Upper lobe of left lung (tissue), 4 donors: ENCODE measurements at regions not wholly inside any gene's neighbourhood (a gene's known extent, or its start where the extent isn't known, plus 50 kb on each side); places are given as distances from the start of the nearest gene placed in this dataset.

ENCODE experiments used
- EP300 ChIP-seq, 4 donors: sonication (generic); formaldehyde crosslinking; IDR thresholded peaks; one replicate each; pipeline ENCODE4 v1.5.1; 2017; ENCODE audit warnings: antibody characterized with exemption in 4 of 4, control low read depth in 2 of 4
- POLR2A ChIP-seq, 4 donors: fragments of 450-650 bp; IDR thresholded peaks; one replicate each; pipeline ENCODE4 v1.5.1; 2016 to 2017; ENCODE audit warnings: antibody characterized with exemption in 4 of 4, mild to moderate bottlenecking in 2 of 4
- POLR2AphosphoS5 ChIP-seq, 2 donors: sonication (generic); formaldehyde crosslinking; IDR thresholded peaks; one replicate each; pipeline ENCODE4 v1.5.1; 2017; ENCODE audit warnings: antibody characterized with exemption in 2 of 2
- TF ChIP-seq, protein P1 (sequence below), 6 experiments: fragments of 450-650 bp in 4 of 6; fragments of 200-600 bp in 2 of 6; sonication (generic) in 2 of 6; IDR thresholded peaks; one replicate each; pipeline ENCODE4 v1.5.1; 2016 to 2019; ENCODE audit warnings: antibody characterized with exemption in 6 of 6

DNA sequence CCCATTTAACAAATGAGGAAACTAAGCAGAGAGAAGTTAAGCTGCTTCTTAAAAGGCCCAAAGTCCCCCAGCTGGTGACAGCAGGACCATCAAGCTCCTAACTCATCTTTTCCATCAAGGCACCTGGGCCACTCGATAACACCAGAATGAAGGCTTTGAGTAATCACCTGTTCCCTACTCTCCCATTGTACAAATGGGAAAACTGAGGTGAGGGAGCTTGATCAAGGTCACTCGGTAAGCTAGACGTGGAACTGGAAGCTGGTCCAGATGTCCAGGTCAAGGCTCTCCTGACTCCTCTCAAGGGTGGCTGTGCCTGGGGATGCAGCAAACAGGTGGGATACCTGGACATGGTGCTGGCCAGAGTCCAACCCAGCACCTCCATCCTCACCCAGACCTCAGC, 90.6 kb upstream of the SHB start:
- TF ChIP-seq, protein P1, sequence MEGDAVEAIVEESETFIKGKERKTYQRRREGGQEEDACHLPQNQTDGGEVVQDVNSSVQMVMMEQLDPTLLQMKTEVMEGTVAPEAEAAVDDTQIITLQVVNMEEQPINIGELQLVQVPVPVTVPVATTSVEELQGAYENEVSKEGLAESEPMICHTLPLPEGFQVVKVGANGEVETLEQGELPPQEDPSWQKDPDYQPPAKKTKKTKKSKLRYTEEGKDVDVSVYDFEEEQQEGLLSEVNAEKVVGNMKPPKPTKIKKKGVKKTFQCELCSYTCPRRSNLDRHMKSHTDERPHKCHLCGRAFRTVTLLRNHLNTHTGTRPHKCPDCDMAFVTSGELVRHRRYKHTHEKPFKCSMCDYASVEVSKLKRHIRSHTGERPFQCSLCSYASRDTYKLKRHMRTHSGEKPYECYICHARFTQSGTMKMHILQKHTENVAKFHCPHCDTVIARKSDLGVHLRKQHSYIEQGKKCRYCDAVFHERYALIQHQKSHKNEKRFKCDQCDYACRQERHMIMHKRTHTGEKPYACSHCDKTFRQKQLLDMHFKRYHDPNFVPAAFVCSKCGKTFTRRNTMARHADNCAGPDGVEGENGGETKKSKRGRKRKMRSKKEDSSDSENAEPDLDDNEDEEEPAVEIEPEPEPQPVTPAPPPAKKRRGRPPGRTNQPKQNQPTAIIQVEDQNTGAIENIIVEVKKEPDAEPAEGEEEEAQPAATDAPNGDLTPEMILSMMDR (IDR thresholded peaks at IDR 0.05) = no peak
- no peak for TF ChIP-seq POLR2A (IDR thresholded peaks at IDR 0.05)
- TF ChIP-seq POLR2AphosphoS5 (IDR thresholded peaks at IDR 0.05) = no peak
- TF ChIP-seq EP300 (IDR thresholded peaks at IDR 0.05) = no peak
